GM12891 (cell line): ENCODE measurements at regions not wholly inside any gene's neighbourhood (a gene's known extent, or its start where the extent isn't known, plus 50 kb on each side); places are given as distances from the start of the nearest gene placed in this dataset.

ENCODE experiments used
- PAX5 ChIP-seq: IDR thresholded peaks from 2 replicates; pipeline ENCODE4 v1.6.1; 2011; ENCODE audit warnings: low read length, moderate library complexity, mild to moderate bottlenecking; ENCODE audit not compliant: insufficient read depth, severe bottlenecking
- POLR2A ChIP-seq: IDR thresholded peaks from 2 replicates; pipeline ENCODE4 v1.6.1; 2011; ENCODE audit warnings: low read depth, low read length, control low read depth
- POLR2AphosphoS5 ChIP-seq: IDR thresholded peaks from 2 replicates; pipeline ENCODE4 v1.6.1; 2011; ENCODE audit warnings: low read depth, low read length, control low read depth
- POU2F2 ChIP-seq: IDR thresholded peaks from 2 replicates; pipeline ENCODE4 v1.6.1; 2011; ENCODE audit warnings: low read depth, mild to moderate bottlenecking, control low read depth, low read length, moderate library complexity
- SPI1 ChIP-seq: IDR thresholded peaks from 2 replicates; pipeline ENCODE4 v1.6.1; 2011; ENCODE audit warnings: low read depth, low read length, control low read depth
- TAF1 ChIP-seq: IDR thresholded peaks from 2 replicates; pipeline ENCODE4 v1.6.1; 2011; ENCODE audit warnings: low read depth, low read length, control low read depth

DNA sequence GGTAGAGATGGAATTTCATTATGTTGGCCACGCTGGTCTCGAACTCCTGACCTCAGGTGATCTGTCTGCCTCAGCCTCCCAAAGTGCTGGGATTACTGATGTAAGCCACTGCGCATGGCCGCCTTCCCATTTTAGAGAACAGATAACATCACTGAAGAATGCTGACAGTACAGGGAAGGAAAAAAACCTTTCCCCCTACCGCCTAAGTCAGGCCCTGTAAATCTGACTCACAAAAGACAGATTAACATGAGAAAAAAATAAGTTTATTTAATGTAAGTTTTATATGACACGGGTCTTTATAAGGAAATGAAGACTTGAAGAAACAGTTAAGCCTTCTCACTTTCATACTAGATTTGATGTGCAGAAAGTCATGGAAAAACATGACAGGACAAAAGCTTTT, 227.2 kb upstream of the ZNF608 start:
- TF ChIP-seq SPI1 = no peak
- no peak for TF ChIP-seq POLR2A
- no peak for TF ChIP-seq POU2F2
- TF ChIP-seq TAF1 = no peak
- no peak for TF ChIP-seq PAX5
- TF ChIP-seq POLR2AphosphoS5 = no peak
